ENCODE measurements at regions not wholly inside any gene's neighbourhood (a gene's known extent, or its start where the extent isn't known, plus 50 kb on each side); places are given as distances from the start of the nearest gene placed in this dataset.

DNA sequence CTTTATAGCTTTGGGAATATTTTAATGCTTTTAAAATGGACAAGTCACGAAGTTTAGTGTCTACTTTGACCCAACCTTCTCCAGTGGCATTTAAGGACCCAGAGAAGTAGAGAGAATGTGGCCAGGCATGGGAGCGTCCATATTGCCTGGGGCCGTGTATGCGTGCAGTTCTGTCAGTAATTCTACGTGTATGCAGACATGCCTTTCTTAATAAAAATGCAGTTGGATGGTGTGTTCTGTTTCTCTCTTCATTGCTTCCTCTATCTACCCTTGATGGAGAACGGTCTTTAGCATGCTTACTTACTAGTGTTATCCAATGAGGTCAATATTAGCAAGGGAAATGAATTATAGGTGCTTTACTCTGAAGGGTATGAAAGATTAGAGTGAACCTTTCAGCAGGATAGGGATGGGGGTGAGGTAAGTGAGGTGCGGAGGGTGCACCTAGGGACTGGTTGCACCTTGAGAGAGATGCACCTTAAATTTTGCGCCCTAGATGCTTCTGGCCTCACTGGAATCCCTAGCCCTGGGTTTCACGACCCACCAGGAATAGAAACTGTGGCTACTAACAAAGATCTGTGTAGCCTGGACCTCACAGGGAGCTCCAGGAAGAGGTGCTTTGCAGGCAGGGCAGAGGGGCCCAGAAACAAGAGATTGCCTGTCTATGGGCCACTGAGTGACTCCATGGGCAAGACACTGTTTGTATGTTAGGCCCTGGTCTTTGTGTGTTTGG lies 194.3 kb downstream of the MYCN start:
- Mint-ChIP-seq H3K36me3 (no peaks in the 10 kb centered on the region), H3K4me3 (peak overlapping the region in 1 of 8 donors; percentile 62), H3K4me1 (no peaks in the 10 kb centered on the region), H3K27ac (no peak overlapping the region), H3K27me3 (no peaks in the 10 kb centered on the region), H3K9me3 (peaks cover 0 to 4% (median 2%) of the 10 kb centered on the region in 7 donors)
- ATAC-seq (ENCODE audit: low read depth in 2 of 2), result no peak
- no peak for DNase-seq

DNA sequence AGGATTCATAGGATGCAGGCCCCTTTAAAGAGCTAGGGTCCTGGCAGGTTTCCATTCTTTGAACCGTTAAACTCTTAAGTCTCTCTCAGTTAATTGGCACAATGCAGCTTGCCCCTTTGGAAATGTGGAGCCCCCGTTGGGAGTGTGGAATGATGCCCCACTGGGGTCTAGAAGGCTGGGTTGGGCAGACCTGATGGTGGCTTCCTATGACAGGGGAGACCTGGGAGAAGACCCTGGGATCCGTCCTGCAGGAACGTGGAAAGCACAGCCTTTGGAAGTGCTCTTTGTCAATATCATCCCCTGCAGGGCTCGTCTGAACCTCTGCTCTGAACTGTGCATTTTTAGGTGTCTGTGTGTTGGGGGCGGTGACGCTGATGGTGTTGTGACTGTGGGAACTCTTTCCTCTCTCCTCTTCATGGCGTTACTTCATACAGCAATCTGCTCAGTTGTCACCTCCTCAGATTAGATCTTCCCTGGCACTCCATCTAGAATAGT lies 190.6 kb downstream of the MYCN start:
- H3K27me3 Mint-ChIP-seq, result peaks cover 0 to 4% (median 0%) of the 10 kb centered on the region in 3 donors
- peaks cover 0 to 5% (median 0%) of the 10 kb centered on the region in 7 donors for H3K9me3 Mint-ChIP-seq
- no peak overlapping the region for H3K4me3 Mint-ChIP-seq
- ATAC-seq (ENCODE audit: low read depth in 2 of 2) (no peak), DNase-seq (no peak)
- H3K4me1 Mint-ChIP-seq, result no peaks in the 10 kb centered on the region
- no peaks in the 10 kb centered on the region for H3K36me3 Mint-ChIP-seq
- no peak overlapping the region for H3K27ac Mint-ChIP-seq

GRCh38 chr2:16130541-16130880 lies 190.2 kb downstream of the MYCN start:
- H3K9me3 Mint-ChIP-seq, result peaks cover 0 to 5% (median 0%) of the 10 kb centered on the region in 7 donors
- H3K4me3 Mint-ChIP-seq, result no peak overlapping the region
- H3K27me3 Mint-ChIP-seq, result peaks cover 0 to 4% (median 0%) of the 10 kb centered on the region in 3 donors
- H3K36me3 Mint-ChIP-seq, result no peaks in the 10 kb centered on the region
- DNase-seq, result no peak
- H3K27ac Mint-ChIP-seq, result peak overlapping the region in 1 of 6 donors; percentile 30
- ATAC-seq (ENCODE audit: low read depth in 2 of 2), result no peak
- no peaks in the 10 kb centered on the region for H3K4me1 Mint-ChIP-seq

- no peak for DNase-seq
- Mint-ChIP-seq H3K4me1 (no peaks in the 10 kb centered on the region), H3K27ac (no peak overlapping the region)
Observed at GRCh38 chr2:16129716-16130540, 189.6 kb downstream of the MYCN start.

DNA sequence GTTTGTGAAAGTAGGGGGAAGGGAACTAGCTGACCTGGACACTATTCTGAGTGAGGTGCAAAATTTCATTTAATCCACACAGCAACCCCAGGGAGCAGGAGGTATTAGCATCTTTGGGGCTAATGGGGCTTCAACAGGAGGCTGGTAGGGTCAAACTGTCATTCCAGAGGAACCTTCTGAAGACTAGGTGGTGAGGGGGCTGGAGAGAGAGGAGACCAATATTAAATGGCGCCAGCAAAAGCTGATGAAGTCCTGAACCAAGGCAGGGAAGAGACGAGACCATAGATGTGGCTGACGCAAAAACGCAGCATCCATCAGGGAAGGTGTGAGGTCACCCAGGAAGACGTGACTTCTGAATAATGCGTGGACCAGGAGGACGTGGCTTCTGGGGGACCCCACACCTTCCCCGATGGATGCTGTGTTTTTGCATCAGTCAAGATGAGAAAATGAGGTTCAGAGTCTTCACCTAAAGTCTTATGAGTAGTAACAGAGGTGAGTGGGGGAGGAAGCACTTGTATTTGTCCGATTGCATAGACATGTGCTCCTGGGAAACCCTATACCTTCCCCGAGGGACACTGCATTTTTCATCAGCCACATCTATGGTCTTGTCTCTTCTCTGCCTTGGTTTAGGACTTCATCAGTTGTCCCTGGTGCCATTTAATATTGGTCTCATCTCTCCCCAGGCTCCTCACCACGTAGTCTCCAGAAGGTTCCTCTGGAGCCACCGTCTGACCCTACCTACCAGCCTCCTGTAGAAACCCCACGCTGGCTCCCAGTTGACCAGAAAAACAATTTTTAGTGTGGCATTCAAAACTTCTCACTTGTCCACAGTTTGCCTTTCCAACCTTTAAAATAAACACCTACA lies 188.6 kb downstream of the MYCN start:
- ATAC-seq (ENCODE audit: low read depth in 2 of 2) (no peak), DNase-seq (no peak)
- Mint-ChIP-seq H3K4me1 (no peaks in the 10 kb centered on the region), H3K36me3 (no peaks in the 10 kb centered on the region), H3K4me3 (no peak overlapping the region), H3K27me3 (peaks cover 0 to 4% (median 0%) of the 10 kb centered on the region in 3 donors), H3K9me3 (peaks cover 0 to 6% (median 0%) of the 10 kb centered on the region in 7 donors), H3K27ac (no peak overlapping the region)

More at GRCh38 chr2:16129716-16130540, 189.6 kb downstream of the MYCN start:
- no peaks in the 10 kb centered on the region for H3K36me3 Mint-ChIP-seq
- no peak for ATAC-seq (ENCODE audit: low read depth in 2 of 2)
- peaks cover 0 to 4% (median 0%) of the 10 kb centered on the region in 3 donors for H3K27me3 Mint-ChIP-seq
- peaks cover 0 to 5% (median 0%) of the 10 kb centered on the region in 7 donors for H3K9me3 Mint-ChIP-seq
- H3K4me3 Mint-ChIP-seq, result no peak overlapping the region

DNA sequence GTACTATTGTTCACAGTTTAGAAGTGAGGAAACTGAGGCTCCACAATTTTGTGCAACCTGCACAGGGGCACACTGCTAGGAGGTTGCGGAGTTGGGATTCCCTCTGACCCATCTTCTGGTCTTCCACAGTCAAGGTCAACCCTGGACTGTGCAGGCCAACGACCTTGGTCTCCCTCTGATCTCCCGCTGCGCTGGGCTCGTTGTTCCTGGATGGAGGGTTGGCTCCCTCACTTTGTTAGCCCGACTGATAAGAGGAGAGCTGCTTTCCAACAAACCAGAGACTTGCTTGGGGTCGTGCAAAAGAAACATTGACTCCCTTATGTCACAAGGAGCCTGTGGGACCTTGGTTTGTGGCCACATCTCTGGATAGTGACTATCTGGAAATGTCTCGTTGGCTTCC lies 187.6 kb downstream of the MYCN start:
- H3K4me1 Mint-ChIP-seq, result no peaks in the 10 kb centered on the region
- peaks cover 0 to 6% (median 0%) of the 10 kb centered on the region in 7 donors for H3K9me3 Mint-ChIP-seq
- no peak overlapping the region for H3K4me3 Mint-ChIP-seq
- H3K27me3 Mint-ChIP-seq, result peaks cover 0 to 4% (median 0%) of the 10 kb centered on the region in 3 donors
- no peaks in the 10 kb centered on the region for H3K36me3 Mint-ChIP-seq
- no peak for ATAC-seq (ENCODE audit: low read depth in 2 of 2)
- H3K27ac Mint-ChIP-seq, result no peak overlapping the region
- no peak for DNase-seq

- no peaks in the 10 kb centered on the region for H3K36me3 Mint-ChIP-seq
- no peak for ATAC-seq (ENCODE audit: low read depth in 2 of 2)
Observed at GRCh38 chr2:16127276-16127940, 187.1 kb downstream of the MYCN start.

DNA sequence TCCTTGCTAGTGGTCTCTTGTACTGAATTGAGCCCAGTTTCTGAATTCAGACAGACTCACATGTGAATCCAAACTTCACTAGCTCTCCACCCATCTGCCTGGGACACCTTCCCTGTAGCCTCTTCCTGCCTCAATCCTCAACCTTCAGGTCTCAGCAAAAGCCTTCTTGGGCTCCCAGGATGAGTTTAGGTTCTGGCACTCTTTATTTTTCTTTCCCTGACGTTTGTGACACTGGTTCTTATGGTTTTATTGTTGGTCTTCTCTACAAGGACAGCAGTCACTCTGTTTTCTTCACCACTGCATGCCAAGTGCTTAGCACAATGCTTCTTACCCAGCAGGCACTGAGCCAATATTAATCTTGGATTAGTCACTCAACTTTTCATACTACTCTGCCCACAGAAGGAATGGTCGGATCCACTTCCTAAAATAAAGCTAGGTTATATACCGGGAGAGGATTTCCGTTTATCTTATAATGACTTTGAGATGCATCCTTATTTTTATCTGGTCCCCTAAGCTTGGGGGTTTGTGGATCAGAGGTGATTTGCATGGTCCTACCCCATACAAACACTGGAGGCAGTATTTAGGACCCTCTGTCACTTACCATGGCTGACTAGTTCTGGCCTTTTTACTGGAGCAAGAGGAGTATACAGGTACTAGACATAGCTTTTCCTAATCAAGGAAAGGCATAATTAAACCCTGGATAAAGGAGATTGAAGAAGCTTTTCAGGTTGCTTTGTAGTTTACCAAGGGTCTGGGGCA lies 186.3 kb downstream of the MYCN start:
- DNase-seq (no peak), ATAC-seq (ENCODE audit: low read depth in 2 of 2) (no peak)
- Mint-ChIP-seq H3K4me1 (no peaks in the 10 kb centered on the region), H3K27ac (no peak overlapping the region), H3K9me3 (peaks cover 0 to 6% (median 0%) of the 10 kb centered on the region in 7 donors), H3K27me3 (peaks cover 0 to 4% (median 0%) of the 10 kb centered on the region in 3 donors), H3K4me3 (no peak overlapping the region), H3K36me3 (no peaks in the 10 kb centered on the region)

More at GRCh38 chr2:16127276-16127940, 187.1 kb downstream of the MYCN start:
- Mint-ChIP-seq H3K4me3 (no peak overlapping the region), H3K4me1 (no peaks in the 10 kb centered on the region), H3K9me3 (peaks cover 0 to 6% (median 0%) of the 10 kb centered on the region in 7 donors), H3K27ac (no peak overlapping the region), H3K27me3 (peaks cover 0 to 4% (median 0%) of the 10 kb centered on the region in 3 donors)
- no peak for DNase-seq

GRCh38 chr2:16125614-16126516 lies 185.5 kb downstream of the MYCN start:
- Mint-ChIP-seq H3K4me1 (no peaks in the 10 kb centered on the region), H3K36me3 (no peaks in the 10 kb centered on the region), H3K9me3 (peaks cover 0 to 4% (median 0%) of the 10 kb centered on the region in 7 donors), H3K27ac (no peak overlapping the region), H3K4me3 (no peak overlapping the region), H3K27me3 (peaks cover 0 to 4% (median 0%) of the 10 kb centered on the region in 3 donors)
- ATAC-seq (ENCODE audit: low read depth in 2 of 2) (no peak), DNase-seq (no peak)

DNA sequence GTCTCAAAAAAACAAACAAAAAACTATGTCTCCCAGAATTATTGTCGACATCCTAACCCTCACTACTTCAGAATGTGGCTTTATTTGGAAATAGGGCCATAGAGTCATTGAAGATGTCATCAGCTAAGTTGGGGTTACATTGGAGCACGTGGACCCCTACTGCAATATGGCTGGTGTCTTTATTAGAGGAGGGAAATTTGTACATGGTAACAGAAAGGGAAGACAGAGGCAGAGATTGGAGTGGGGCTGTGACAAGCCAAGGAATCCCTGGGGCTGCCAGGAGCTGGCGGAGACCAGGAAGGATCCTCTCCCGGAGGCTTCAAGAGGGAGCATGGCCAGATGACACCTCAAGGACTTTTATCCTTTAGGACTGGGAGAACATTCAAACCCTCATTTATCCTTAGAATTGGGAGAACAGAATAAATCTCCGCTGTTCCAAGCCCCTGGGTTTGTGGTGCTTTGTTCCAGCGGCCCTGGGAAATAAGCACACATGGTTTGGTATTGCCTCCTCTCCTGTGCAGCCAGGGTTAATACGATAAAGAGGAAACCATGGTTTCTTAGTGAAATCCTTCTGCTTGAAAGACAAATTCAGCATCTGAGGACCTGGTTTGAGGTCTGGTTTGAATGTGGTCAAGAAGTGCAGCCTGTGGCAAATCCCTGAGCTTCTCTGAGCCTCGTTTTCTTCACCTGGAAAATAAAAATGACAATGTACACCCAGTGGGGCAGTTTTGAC lies 184.7 kb downstream of the MYCN start:
- Mint-ChIP-seq H3K4me1 (no peaks in the 10 kb centered on the region), H3K4me3 (no peak overlapping the region), H3K9me3 (peaks cover 0 to 4% (median 0%) of the 10 kb centered on the region in 7 donors), H3K27ac (no peak overlapping the region), H3K27me3 (peaks cover 0 to 4% (median 0%) of the 10 kb centered on the region in 3 donors), H3K36me3 (no peaks in the 10 kb centered on the region)
- no peak for ATAC-seq (ENCODE audit: low read depth in 2 of 2)
- DNase-seq, result no peak
